Body of pancreas (tissue), 4 donors: ENCODE measurements at regions not wholly inside any gene's neighbourhood (a gene's known extent, or its start where the extent isn't known, plus 50 kb on each side); places are given as distances from the start of the nearest gene placed in this dataset.

Experiments used
- POLR2A ChIP-seq, 3 donors: fragments of 450-650 bp; IDR thresholded peaks; one replicate each; pipeline ENCODE4 v1.6.1; 2016; ENCODE audit warnings: antibody characterized with exemption in 3 of 3, mild to moderate bottlenecking in 2 of 3
- TF ChIP-seq, protein P1 (sequence below), 7 experiments: fragments of 450-650 bp in 4 of 7; fragments of 200-600 bp in 3 of 7; sonication (generic) in 3 of 7; IDR thresholded peaks; one replicate each; pipeline ENCODE4 v1.5.1; 2016 to 2019; ENCODE audit warnings: antibody characterized with exemption in 7 of 7

- TF ChIP-seq, protein P1, sequence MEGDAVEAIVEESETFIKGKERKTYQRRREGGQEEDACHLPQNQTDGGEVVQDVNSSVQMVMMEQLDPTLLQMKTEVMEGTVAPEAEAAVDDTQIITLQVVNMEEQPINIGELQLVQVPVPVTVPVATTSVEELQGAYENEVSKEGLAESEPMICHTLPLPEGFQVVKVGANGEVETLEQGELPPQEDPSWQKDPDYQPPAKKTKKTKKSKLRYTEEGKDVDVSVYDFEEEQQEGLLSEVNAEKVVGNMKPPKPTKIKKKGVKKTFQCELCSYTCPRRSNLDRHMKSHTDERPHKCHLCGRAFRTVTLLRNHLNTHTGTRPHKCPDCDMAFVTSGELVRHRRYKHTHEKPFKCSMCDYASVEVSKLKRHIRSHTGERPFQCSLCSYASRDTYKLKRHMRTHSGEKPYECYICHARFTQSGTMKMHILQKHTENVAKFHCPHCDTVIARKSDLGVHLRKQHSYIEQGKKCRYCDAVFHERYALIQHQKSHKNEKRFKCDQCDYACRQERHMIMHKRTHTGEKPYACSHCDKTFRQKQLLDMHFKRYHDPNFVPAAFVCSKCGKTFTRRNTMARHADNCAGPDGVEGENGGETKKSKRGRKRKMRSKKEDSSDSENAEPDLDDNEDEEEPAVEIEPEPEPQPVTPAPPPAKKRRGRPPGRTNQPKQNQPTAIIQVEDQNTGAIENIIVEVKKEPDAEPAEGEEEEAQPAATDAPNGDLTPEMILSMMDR (IDR thresholded peaks at IDR 0.05): no peak
- TF ChIP-seq POLR2A (IDR thresholded peaks at IDR 0.05): no peak
These were observed 49.8 kb upstream of the SSTR4 start for GRCh38 chr20:22985239-22985778.
